ENCODE measurements at regions not wholly inside any gene's neighbourhood (a gene's known extent, or its start where the extent isn't known, plus 50 kb on each side); places are given as distances from the start of the nearest gene placed in this dataset.

- no peaks in the 10 kb centered on the region for H3K4me1 ChIP-seq
- H3K27me3 ChIP-seq = peaks cover 0 to 16% (median 0%) of the 10 kb centered on the region in 9 donors
- no peak for DNase-seq
- H3K9me3 ChIP-seq = no peaks in the 10 kb centered on the region
- no peak for ATAC-seq
- no peak overlapping the region for H3K27ac ChIP-seq
- intact Hi-C loops (cut with DNase I) = loop anchor here in 1 of 10 donors (10.0 kb wide), 1 partner anchor 56 kb away; no protein-coding TSS in a partner anchor
- H3K36me3 ChIP-seq = no peaks in the 10 kb centered on the region
- 67 to 82% (median 77%) methylated on average over 9 of the region's 9 CpGs for WGBS, 4 donors
- no peak overlapping the region for H3K4me3 ChIP-seq
- TF ChIP-seq CTCF (IDR thresholded peaks at IDR 0.05) (no peak), POLR2A (IDR thresholded peaks at IDR 0.05) (no peak)
Observed at GRCh38 chr1:3978990-3979325, 78.9 kb upstream of the C1orf174 start.

- ATAC-seq (no peak), DNase-seq (peak in 1 of 5 donors; percentile 18)
- Histone ChIP-seq H3K4me3 (no peak overlapping the region), H3K4me1 (no peaks in the 10 kb centered on the region), H3K27me3 (peaks cover 0 to 22% (median 4%) of the 10 kb centered on the region in 9 donors), H3K36me3 (no peaks in the 10 kb centered on the region), H3K9me3 (no peaks in the 10 kb centered on the region), H3K27ac (no peak overlapping the region)
- 48 to 54% (median 52%) methylated on average over 5 of the region's 5 CpGs for WGBS, 4 donors
- intact Hi-C loops (cut with DNase I) = no loop called here
- no peak for TF ChIP-seq POLR2A (IDR thresholded peaks at IDR 0.05)
- no peak for TF ChIP-seq CTCF (IDR thresholded peaks at IDR 0.05)
Observed at GRCh38 chr1:3981261-3981660, 81.2 kb upstream of the C1orf174 start.

GRCh38 chr1:3981746-3982505 is 81.9 kb upstream of the C1orf174 start:
- peaks cover 0 to 22% (median 4%) of the 10 kb centered on the region in 9 donors for H3K27me3 ChIP-seq
- WGBS, 4 donors = 46 to 58% (median 57%) methylated on average over 9 to 12 of the region's 12 CpGs
- H3K4me1 ChIP-seq = no peaks in the 10 kb centered on the region
- no peak overlapping the region for H3K4me3 ChIP-seq
- TF ChIP-seq CTCF (IDR thresholded peaks at IDR 0.05) = no peak
- no peak for TF ChIP-seq POLR2A (IDR thresholded peaks at IDR 0.05)
- no peaks in the 10 kb centered on the region for H3K36me3 ChIP-seq
- intact Hi-C loops (cut with DNase I) = no loop called here
- no peak for ATAC-seq
- peak in 1 of 5 donors; percentile 33 for DNase-seq
- no peak overlapping the region for H3K27ac ChIP-seq
- no peaks in the 10 kb centered on the region for H3K9me3 ChIP-seq

GRCh38 chr1:3983181-3983580 is 83.1 kb upstream of the C1orf174 start:
- Histone ChIP-seq H3K27me3 (peaks cover 0 to 22% (median 6%) of the 10 kb centered on the region in 9 donors), H3K4me3 (no peak overlapping the region), H3K27ac (no peak overlapping the region), H3K4me1 (no peaks in the 10 kb centered on the region), H3K36me3 (no peaks in the 10 kb centered on the region), H3K9me3 (no peaks in the 10 kb centered on the region)
- TF ChIP-seq POLR2A (IDR thresholded peaks at IDR 0.05) (no peak), CTCF (IDR thresholded peaks at IDR 0.05) (no peak)
- DNase-seq = no peak
- intact Hi-C loops (cut with DNase I) = no loop called here
- WGBS, 4 donors = 61 to 67% (median 62%) methylated on average over 9 of the region's 9 CpGs
- ATAC-seq = no peak
